ENCODE measurements at regions not wholly inside any gene's neighbourhood (a gene's known extent, or its start where the extent isn't known, plus 50 kb on each side); places are given as distances from the start of the nearest gene placed in this dataset.

GRCh38 chr2:60095202-60095815 lies 458.1 kb downstream of the BCL11A start:
- TF ChIP-seq EZH2 (IDR thresholded peaks at IDR 0.05; ENCODE audit: insufficient read depth, poor library complexity, severe bottlenecking) = no peak
- no peak for TF ChIP-seq EZH2phosphoT487 (IDR thresholded peaks at IDR 0.05; ENCODE audit: insufficient read depth, low read depth)

Data from GM23248 (cell line).